ENCODE measurements at regions not wholly inside any gene's neighbourhood (a gene's known extent, or its start where the extent isn't known, plus 50 kb on each side); places are given as distances from the start of the nearest gene placed in this dataset.

GRCh38 chrX:39869846-39870601 is 227.7 kb downstream of the BCOR start:
- intact Hi-C loops (cut with DNase I; ENCODE audit: low total_unique reads) = no loop called here
- H3K27ac ChIP-seq = no peak overlapping the region

GRCh38 chrX:39871648-39872047 is 226.1 kb downstream of the BCOR start:
- Histone ChIP-seq H3K27me3 (replicated peaks in 1 of 7) (peaks cover 0 to 4% (median 0%) of the 10 kb centered on the region in 7 donors), H3K4me1 (no peaks in the 10 kb centered on the region), H3K9me3 (no peaks in the 10 kb centered on the region), H3K36me3 (no peaks in the 10 kb centered on the region), H3K27ac (no peak overlapping the region), H3K4me3 (no peak overlapping the region)
- WGBS, 5 donors = 82 to 93% (median 87%) methylated on average over 7 to 8 of the region's 8 CpGs
- TF ChIP-seq POLR2AphosphoS5 (IDR thresholded peaks at IDR 0.05) (no peak), CTCF (IDR thresholded peaks at IDR 0.05 in 8 of 11, conservative IDR thresholded peaks at IDR 0.05 in 3 of 11) (no peak), POLR2A (IDR thresholded peaks at IDR 0.05) (no peak)
- no peak for DNase-seq
- intact Hi-C loops (cut with DNase I; ENCODE audit: low total_unique reads) = no loop called here

More at GRCh38 chrX:39869846-39870601, 227.7 kb downstream of the BCOR start:
- 34 to 62% (median 48%) methylated on average over 2 to 7 of the region's 7 CpGs for WGBS, 5 donors
- Histone ChIP-seq H3K4me1 (no peaks in the 10 kb centered on the region), H3K36me3 (no peaks in the 10 kb centered on the region), H3K4me3 (no peak overlapping the region), H3K27me3 (replicated peaks in 1 of 7) (no peaks in the 10 kb centered on the region), H3K9me3 (no peaks in the 10 kb centered on the region)
- DNase-seq = no peak
- peak in 1 of 3 donors; percentile 35 for TF ChIP-seq POLR2AphosphoS5 (IDR thresholded peaks at IDR 0.05)
- no peak for TF ChIP-seq POLR2A (IDR thresholded peaks at IDR 0.05)
- no peak for TF ChIP-seq CTCF (IDR thresholded peaks at IDR 0.05 in 8 of 11, conservative IDR thresholded peaks at IDR 0.05 in 3 of 11)

- intact Hi-C loops (cut with DNase I; ENCODE audit: low total_unique reads) = no loop called here
- DNase-seq = no peak
- Histone ChIP-seq H3K27me3 (replicated peaks in 1 of 7) (peaks cover 0 to 4% (median 0%) of the 10 kb centered on the region in 7 donors), H3K27ac (no peak overlapping the region), H3K9me3 (no peaks in the 10 kb centered on the region), H3K4me3 (no peak overlapping the region), H3K36me3 (no peaks in the 10 kb centered on the region), H3K4me1 (no peaks in the 10 kb centered on the region)
- TF ChIP-seq POLR2AphosphoS5 (IDR thresholded peaks at IDR 0.05) (no peak), POLR2A (IDR thresholded peaks at IDR 0.05) (no peak), CTCF (IDR thresholded peaks at IDR 0.05 in 8 of 11, conservative IDR thresholded peaks at IDR 0.05 in 3 of 11) (no peak)
- 71 to 90% (median 85%) methylated on average over 5 of the region's 5 CpGs for WGBS, 5 donors
Measured at GRCh38 chrX:39873117-39873516, 224.6 kb downstream of the BCOR start.

DNA sequence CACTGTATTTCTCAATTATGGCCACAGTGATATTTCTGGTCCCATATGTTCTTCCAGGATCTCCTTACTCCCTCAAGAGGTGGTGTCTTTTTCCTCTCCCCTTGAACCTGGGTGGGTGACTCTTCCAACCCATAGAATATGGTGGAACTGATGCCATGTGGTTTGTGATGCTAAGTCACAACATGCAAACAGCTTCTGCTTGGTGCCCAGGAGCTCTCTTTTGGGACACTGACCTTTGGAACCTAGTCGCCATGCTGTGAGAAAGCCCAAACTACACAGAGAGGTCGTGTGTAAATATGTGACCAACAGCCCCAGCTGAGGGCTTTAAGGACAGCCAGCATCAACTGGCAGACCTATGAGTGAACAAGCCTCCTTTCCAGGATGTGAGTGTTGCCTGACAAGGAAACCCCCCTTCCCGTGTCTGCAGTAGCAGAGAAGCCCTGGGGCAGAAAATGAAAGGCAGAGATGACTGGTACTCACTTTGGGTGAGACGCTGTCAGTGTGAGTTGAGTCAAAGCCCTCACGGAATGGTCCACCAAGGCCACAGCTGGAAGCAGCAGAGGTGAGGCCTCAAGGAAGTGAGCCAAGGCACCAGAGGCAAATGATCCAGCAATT is 223.4 kb downstream of the BCOR start:
- H3K9me3 ChIP-seq = no peaks in the 10 kb centered on the region
- DNase-seq = no peak
- no peak overlapping the region for H3K27ac ChIP-seq
- no peak for TF ChIP-seq CTCF (IDR thresholded peaks at IDR 0.05 in 8 of 11, conservative IDR thresholded peaks at IDR 0.05 in 3 of 11)
- no peak for TF ChIP-seq POLR2A (IDR thresholded peaks at IDR 0.05)
- TF ChIP-seq POLR2AphosphoS5 (IDR thresholded peaks at IDR 0.05) = no peak
- no peaks in the 10 kb centered on the region for H3K36me3 ChIP-seq
- H3K27me3 ChIP-seq (replicated peaks in 1 of 7) = peaks cover 0 to 4% (median 0%) of the 10 kb centered on the region in 7 donors
- intact Hi-C loops (cut with DNase I; ENCODE audit: low total_unique reads) = no loop called here
- no peaks in the 10 kb centered on the region for H3K4me1 ChIP-seq
- no peak overlapping the region for H3K4me3 ChIP-seq
- 46 to 61% (median 55%) methylated on average over 5 of the region's 5 CpGs for WGBS, 5 donors

Data from spleen (tissue), 11 donors.